Pancreas (tissue), 10 donors: ENCODE measurements at regions not wholly inside any gene's neighbourhood (a gene's known extent, or its start where the extent isn't known, plus 50 kb on each side); places are given as distances from the start of the nearest gene placed in this dataset.

Experiments used
- ATAC-seq, 4 donors: fragments of 200-7000 bp; cut with Tn5 transposase; one replicate each; pipeline versions ENCODE4 v1.8.0 to v1.9.1; 2020; ENCODE audit warnings: mild to moderate bottlenecking in 4 of 4, moderate library complexity in 4 of 4
- DNase-seq, 6 donors: peaks; one replicate each; pipeline ENCODE4 v3.0.0-alpha.2; 2020
- FAIRE-seq: peaks from 2 replicates; lab custom pipeline; 2012; peaks lifted over from hg19 to GRCh38; lab: Jason Lieb, UNC
- H3K27ac ChIP-seq, 4 donors: fragments of 200-600 bp; sonication (generic); 1 replicate in 3 of 4; 2 replicates in 1 of 4; pipeline versions ENCODE4 v1.5.0 to v1.8.0; 2020
- H3K27me3 ChIP-seq, 4 donors: fragments of 200-600 bp; one replicate each; pipeline ENCODE4 v1.8.0; 2021
- H3K36me3 ChIP-seq, 3 donors: fragments of 200-600 bp; sonication (generic) in 1 of 3; one replicate each; pipeline versions ENCODE4 v1.5.0 to v1.8.0; 2020 to 2021
- H3K4me1 ChIP-seq, 3 donors: fragments of 200-600 bp; one replicate each; pipeline ENCODE4 v1.8.0; 2021
- H3K4me3 ChIP-seq, 4 donors: fragments of 200-600 bp; sonication (generic) in 2 of 4; one replicate each; pipeline versions ENCODE4 v1.5.0 to v1.8.0; 2020 to 2021
- H3K9me3 ChIP-seq, 4 donors: fragments of 200-600 bp; one replicate each; pipeline ENCODE4 v1.8.0; 2021
- WGBS, 2 donors: extraction: QIAGEN DNeasy Blood & Tissue Kit; methylation state at CpG; one replicate each; pipeline ENCODE4 v1.1.7; 2013; 5-methylcytosine and 5-hydroxymethylcytosine counted together
- intact Hi-C, 3 donors: fragments of 100-400 bp; cut with DNase I; formaldehyde crosslinking; loops; one replicate each; pipeline versions ENCODE4 v1.11.1 to v1.14.2; 2022
- TF ChIP-seq, protein P1 (sequence below), 4 donors: fragments of 200-600 bp; sonication (generic) in 3 of 4; IDR thresholded peaks; one replicate each; pipeline versions ENCODE4 v1.5.0 to v1.8.0; 2021; ENCODE audit warnings: antibody characterized with exemption in 4 of 4
- donor health status: healthy with polysubstance abuse.
- donor health status: DM: no; HTN: no; CAD: no; lungs with moderate emphysema.
- donor health status: DM: no; HTN: no; CAD: no.
- donor health status: control.
- donor health status: control.
- donor health status: Bipolar disorder and iron deficiency.
- donor health status: DM: yes; HTN: yes; CAD: no.
- donor health status: DM: no; HTN: no; CAD: no.
- donor health status: DM: no; HTN: no; CAD: no.
- donor health status: DM: yes; HTN: yes; CAD: no.

DNA sequence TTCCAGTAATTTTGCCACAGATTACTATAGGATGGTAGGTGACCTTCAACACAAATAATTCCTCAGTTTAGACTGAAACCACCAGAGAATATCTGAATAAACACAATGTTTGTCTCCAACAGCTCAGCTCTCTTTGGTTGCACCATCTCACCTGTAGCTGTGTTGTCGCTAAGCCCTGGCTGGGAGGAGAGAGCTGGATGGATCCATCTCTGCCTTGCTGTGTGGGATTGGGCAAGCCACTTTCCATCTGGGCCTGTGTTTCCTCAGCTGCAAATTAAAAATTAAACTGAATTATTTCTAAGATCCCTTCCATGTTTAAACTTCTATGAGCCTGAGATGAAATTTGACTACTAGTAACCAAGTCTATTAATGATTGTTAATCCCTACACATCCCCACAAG lies 310.2 kb downstream of the FBXW7 start:
- TF ChIP-seq, protein P1, sequence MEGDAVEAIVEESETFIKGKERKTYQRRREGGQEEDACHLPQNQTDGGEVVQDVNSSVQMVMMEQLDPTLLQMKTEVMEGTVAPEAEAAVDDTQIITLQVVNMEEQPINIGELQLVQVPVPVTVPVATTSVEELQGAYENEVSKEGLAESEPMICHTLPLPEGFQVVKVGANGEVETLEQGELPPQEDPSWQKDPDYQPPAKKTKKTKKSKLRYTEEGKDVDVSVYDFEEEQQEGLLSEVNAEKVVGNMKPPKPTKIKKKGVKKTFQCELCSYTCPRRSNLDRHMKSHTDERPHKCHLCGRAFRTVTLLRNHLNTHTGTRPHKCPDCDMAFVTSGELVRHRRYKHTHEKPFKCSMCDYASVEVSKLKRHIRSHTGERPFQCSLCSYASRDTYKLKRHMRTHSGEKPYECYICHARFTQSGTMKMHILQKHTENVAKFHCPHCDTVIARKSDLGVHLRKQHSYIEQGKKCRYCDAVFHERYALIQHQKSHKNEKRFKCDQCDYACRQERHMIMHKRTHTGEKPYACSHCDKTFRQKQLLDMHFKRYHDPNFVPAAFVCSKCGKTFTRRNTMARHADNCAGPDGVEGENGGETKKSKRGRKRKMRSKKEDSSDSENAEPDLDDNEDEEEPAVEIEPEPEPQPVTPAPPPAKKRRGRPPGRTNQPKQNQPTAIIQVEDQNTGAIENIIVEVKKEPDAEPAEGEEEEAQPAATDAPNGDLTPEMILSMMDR (IDR thresholded peaks at IDR 0.05) = no peak
- no peaks in the 10 kb centered on the region for H3K4me1 ChIP-seq
- no peaks in the 10 kb centered on the region for H3K36me3 ChIP-seq
- FAIRE-seq (no peak), DNase-seq (no peak), ATAC-seq (no peak)
- H3K27me3 ChIP-seq = no peaks in the 10 kb centered on the region
- intact Hi-C loops = no loop called here
- H3K27ac ChIP-seq = no peak overlapping the region
- no peak overlapping the region for H3K4me3 ChIP-seq
- H3K9me3 ChIP-seq = no peaks in the 10 kb centered on the region
- 95 to 98% methylated on average over 1 of the region's 1 CpG for WGBS, 2 donors

DNA sequence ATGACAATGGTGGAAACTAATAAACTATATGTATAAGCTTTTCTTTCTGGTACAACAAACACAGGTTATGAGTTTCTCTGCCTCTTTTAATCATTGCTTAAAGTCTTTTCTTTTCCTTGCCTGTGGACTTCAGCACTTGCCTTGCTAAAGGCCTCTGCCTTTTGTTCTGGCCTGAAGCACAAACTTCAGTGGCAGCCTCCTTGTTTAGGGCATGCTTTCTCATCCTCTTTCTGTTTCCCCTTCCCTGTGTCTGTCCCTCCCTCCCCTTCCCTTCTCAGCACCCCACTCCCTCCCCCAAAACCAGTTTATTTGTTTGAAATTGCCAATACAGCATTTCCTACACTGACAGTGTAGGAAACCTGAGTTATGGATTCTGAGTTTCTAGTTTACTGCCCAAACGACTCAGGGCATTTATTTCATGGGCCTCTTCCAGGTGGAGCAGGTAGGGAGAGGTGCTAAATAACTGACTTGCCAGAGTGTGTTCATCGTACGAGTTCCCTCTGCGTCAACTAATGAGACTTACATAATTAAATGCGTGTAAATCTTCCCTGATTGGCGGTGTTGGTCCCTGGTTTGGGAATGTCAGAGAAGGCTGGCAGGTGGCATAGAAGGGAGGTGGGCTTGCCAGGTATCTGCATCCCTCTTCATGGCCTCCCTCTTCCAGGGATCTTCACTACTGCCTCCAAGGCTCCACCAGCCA lies 311.0 kb downstream of the FBXW7 start:
- Histone ChIP-seq H3K27ac (no peak overlapping the region), H3K9me3 (no peaks in the 10 kb centered on the region), H3K4me3 (no peak overlapping the region), H3K27me3 (no peaks in the 10 kb centered on the region), H3K36me3 (no peaks in the 10 kb centered on the region), H3K4me1 (no peaks in the 10 kb centered on the region)
- intact Hi-C loops = no loop called here
- no peak for FAIRE-seq
- 84 to 85% methylated on average over 6 of the region's 6 CpGs for WGBS, 2 donors
- no peak for DNase-seq
- ATAC-seq = no peak
- TF ChIP-seq, protein P1 (IDR thresholded peaks at IDR 0.05) = no peak

DNA sequence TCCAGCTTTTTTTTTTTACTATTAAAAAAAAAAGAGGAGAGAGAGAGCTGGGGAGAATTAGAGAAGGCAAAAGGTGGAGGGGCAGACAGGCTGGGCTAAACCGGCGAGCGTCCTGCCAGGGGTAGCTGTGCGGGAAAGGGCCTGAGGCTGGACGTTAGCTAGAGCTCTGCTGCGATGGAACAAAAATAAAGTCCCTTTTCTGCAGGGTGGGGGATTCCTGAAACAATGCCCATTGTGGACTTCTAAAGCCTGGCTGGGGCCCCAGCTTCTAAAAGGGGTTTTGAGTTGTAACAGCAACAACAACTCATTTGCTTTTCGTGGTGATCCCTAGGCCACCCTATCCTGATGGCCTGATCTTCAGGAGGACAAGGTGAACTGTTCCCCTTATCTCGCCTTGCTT lies 311.7 kb downstream of the FBXW7 start:
- Histone ChIP-seq H3K36me3 (no peaks in the 10 kb centered on the region), H3K27me3 (no peaks in the 10 kb centered on the region), H3K4me3 (no peak overlapping the region), H3K4me1 (no peaks in the 10 kb centered on the region), H3K9me3 (no peaks in the 10 kb centered on the region), H3K27ac (no peak overlapping the region)
- intact Hi-C loops = no loop called here
- ATAC-seq = no peak
- FAIRE-seq = no peak
- 85 to 88% methylated on average over 8 of the region's 8 CpGs for WGBS, 2 donors
- TF ChIP-seq, protein P1 (IDR thresholded peaks at IDR 0.05) = no peak
- no peak for DNase-seq

DNA sequence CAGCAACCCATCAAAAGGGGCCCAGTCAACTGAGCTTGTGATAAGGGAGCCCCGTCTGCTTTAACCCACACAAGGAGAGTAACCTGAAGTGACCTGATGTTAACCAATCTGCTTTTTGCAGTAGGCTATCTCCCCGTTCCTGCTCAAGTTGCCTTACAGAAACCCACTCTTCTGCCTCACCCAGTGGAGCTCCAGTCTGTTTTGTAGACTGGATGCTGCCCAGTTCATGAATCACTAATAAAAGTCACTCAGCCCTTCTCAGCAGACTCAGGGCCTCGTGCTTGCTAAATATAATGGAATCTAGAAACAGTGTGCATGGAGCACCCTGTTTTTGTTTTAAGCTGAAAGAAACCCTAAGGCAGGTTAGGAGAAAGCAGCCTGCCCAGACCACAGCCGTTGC lies 312.3 kb downstream of the FBXW7 start:
- ATAC-seq = no peak
- Histone ChIP-seq H3K4me1 (no peaks in the 10 kb centered on the region), H3K27ac (no peak overlapping the region), H3K9me3 (no peaks in the 10 kb centered on the region), H3K36me3 (no peaks in the 10 kb centered on the region), H3K4me3 (no peak overlapping the region), H3K27me3 (no peaks in the 10 kb centered on the region)
- FAIRE-seq = no peak
- 86 to 88% methylated on average over 4 of the region's 4 CpGs for WGBS, 2 donors
- no peak for DNase-seq
- intact Hi-C loops = no loop called here
- TF ChIP-seq, protein P1 (IDR thresholded peaks at IDR 0.05) = no peak

DNA sequence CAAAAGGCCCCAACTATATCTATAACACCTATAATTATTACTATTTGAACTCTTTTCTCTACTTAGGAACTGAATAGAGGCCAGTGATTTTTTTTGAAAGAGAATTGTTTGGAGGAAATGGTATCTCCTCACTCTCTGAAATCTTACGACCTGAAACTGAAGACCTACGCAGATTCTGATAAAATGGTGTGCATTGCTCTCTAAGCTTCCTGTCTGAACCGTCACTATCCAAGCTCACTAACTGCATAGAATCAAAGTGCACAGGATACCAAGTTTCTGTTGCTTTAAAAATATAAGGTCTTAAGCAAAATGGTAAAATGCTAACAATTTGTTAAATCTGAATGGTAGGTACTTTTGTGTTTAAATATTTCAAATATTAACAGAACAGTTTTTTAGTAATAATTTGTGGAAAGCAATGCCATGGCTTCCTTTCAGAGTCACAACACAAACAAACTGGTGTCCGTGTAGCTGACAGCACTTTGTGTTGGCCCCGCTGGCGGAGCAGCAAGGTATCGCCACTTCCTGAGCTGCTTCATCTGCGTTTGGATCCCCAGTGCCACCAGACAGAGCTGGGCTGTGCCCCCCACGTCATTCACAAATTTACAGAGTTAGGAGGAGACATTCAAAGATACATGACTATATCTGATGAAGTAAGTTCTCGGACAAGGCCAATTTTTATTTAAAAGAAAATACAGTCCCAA lies 313.9 kb downstream of the FBXW7 start:
- DNase-seq (no peak), FAIRE-seq (no peak), ATAC-seq (no peak)
- Histone ChIP-seq H3K9me3 (no peaks in the 10 kb centered on the region), H3K4me3 (no peak overlapping the region), H3K27me3 (no peaks in the 10 kb centered on the region), H3K4me1 (no peaks in the 10 kb centered on the region), H3K36me3 (no peaks in the 10 kb centered on the region), H3K27ac (no peak overlapping the region)
- WGBS, 2 donors = 84 to 87% methylated on average over 10 of the region's 10 CpGs
- intact Hi-C loops = no loop called here
- TF ChIP-seq, protein P1 (IDR thresholded peaks at IDR 0.05) = no peak
